ENCODE measurements at regions not wholly inside any gene's neighbourhood (a gene's known extent, or its start where the extent isn't known, plus 50 kb on each side); places are given as distances from the start of the nearest gene placed in this dataset.
"Not testable (repeated sequence)": the region's sequence is repeated elsewhere in the genome, so short reads cannot be mapped to it uniquely, and the experiment has no call there.

GRCh38 chr12:31906557-31907301 lies 52.5 kb upstream of the RESF1 start:
- no peak for DNase-seq

GRCh38 chr12:31903025-31903424 lies 56.2 kb upstream of the RESF1 start:
- DNase-seq: no peak

- DNase-seq: no peak
Measured at GRCh38 chr12:31900271-31900670, 58.9 kb upstream of the RESF1 start.

- DNase-seq: no peak
Measured at GRCh38 chr12:31899109-31899508, 60.1 kb upstream of the RESF1 start.

GRCh38 chr12:31897781-31898503 lies 61.3 kb upstream of the RESF1 start:
- DNase-seq: no peak

GRCh38 chr12:31897092-31897491 lies 62.1 kb upstream of the RESF1 start:
- DNase-seq: not testable (repeated sequence)

GRCh38 chr12:31896514-31897039 lies 62.6 kb upstream of the RESF1 start:
- DNase-seq: peak; percentile 97

- no peak for DNase-seq
Measured at GRCh38 chr12:31895449-31896150, 63.6 kb upstream of the RESF1 start.

GRCh38 chr12:31890295-31891285 lies 68.6 kb upstream of the RESF1 start:
- peak; percentile 49 for DNase-seq

- no peak for DNase-seq
Measured at GRCh38 chr12:31887109-31887811, 72.0 kb upstream of the RESF1 start.

- DNase-seq: not testable (repeated sequence)
Measured at GRCh38 chr12:31882682-31883081, 76.5 kb upstream of the RESF1 start.

GRCh38 chr12:31880340-31880739 lies 78.9 kb upstream of the RESF1 start:
- DNase-seq: no peak

- no peak for DNase-seq
Measured at GRCh38 chr12:31877884-31878283, 81.3 kb upstream of the RESF1 start.

- DNase-seq: no peak
Measured at GRCh38 chr12:31876568-31877424, 82.4 kb upstream of the RESF1 start.

- no peak for DNase-seq
Measured at GRCh38 chr12:31875609-31875964, 83.6 kb upstream of the RESF1 start.

GRCh38 chr12:31874961-31875608 lies 84.1 kb upstream of the RESF1 start:
- peak; percentile 75 for DNase-seq

GRCh38 chr12:31872831-31873604 lies 86.2 kb upstream of the RESF1 start:
- DNase-seq: no peak

GRCh38 chr12:31869972-31870371 lies 89.2 kb upstream of the RESF1 start:
- no peak for DNase-seq

- no peak for DNase-seq
Measured at GRCh38 chr12:31868965-31869364, 90.2 kb upstream of the RESF1 start.

Measured in activated CD4-positive, alpha-beta T cell treated with anti-CD3 and anti-CD28 coated beads, Interleukin-2, Interleukin-6, amounts not matched to agents 100 ng/mL and 50 ng/mL, durations not matched to agents 16 hours and 8 hours (primary cell).